ENCODE measurements at regions not wholly inside any gene's neighbourhood (a gene's known extent, or its start where the extent isn't known, plus 50 kb on each side); places are given as distances from the start of the nearest gene placed in this dataset.

- no peak for TF ChIP-seq ZBTB33 (CRISPR knock-in tag; IDR thresholded peaks at IDR 0.05)
- TF ChIP-seq NR2C2 (CRISPR knock-in tag; IDR thresholded peaks at IDR 0.05): no peak
- no peak for TF ChIP-seq NR2C2 (tag; IDR thresholded peaks at IDR 0.05)
- TF ChIP-seq ZBTB11 (CRISPR knock-in tag; IDR thresholded peaks at IDR 0.05): no peak
- no peak for TF ChIP-seq ZNF174 (CRISPR knock-in tag; IDR thresholded peaks at IDR 0.05)
- no peak for TF ChIP-seq ZNF184 (CRISPR knock-in tag; IDR thresholded peaks at IDR 0.05)
- TF ChIP-seq ZNF696 (CRISPR knock-in tag; conservative IDR thresholded peaks at IDR 0.05): no peak
- TF ChIP-seq SREBF2 (CRISPR knock-in tag; IDR thresholded peaks at IDR 0.05): no peak
Measured at GRCh38 chr11:21825127-21825526, 367.8 kb upstream of the ANO5 start (continued).
